SU-DHL-6 (cell line): ENCODE measurements at regions not wholly inside any gene's neighbourhood (a gene's known extent, or its start where the extent isn't known, plus 50 kb on each side); places are given as distances from the start of the nearest gene placed in this dataset.
"Not testable (repeated sequence)": the region's sequence is repeated elsewhere in the genome, so short reads cannot be mapped to it uniquely, and the experiment has no call there.

Source experiments
- H2AFZ ChIP-seq: fragments of 200-600 bp; sonication (generic); 2 replicates; pipeline ENCODE4 v1.6.1; 2014; ENCODE audit warnings: low read depth, mild to moderate bottlenecking, moderate library complexity, mixed read lengths, antibody characterized with exemption, low read length; ENCODE audit not compliant: severe bottlenecking
- H3F3A ChIP-seq: fragments of 200-600 bp; shearing (Covaris generic); 2 replicates; pipeline ENCODE4 v1.6.0; 2016; ENCODE audit warnings: antibody characterized with exemption, mild to moderate bottlenecking; ENCODE audit not compliant: insufficient read depth
- H3K27ac ChIP-seq: fragments of 200-600 bp; sonication (generic); 2 replicates; pipeline ENCODE4 v1.5.1; 2016; ENCODE audit warnings: low read depth, mild to moderate bottlenecking, low read length, moderate library complexity, mixed read lengths
- H3K27me3 ChIP-seq: fragments of 200-600 bp; sonication (generic), shearing (Covaris generic); 2 replicates; pipeline ENCODE4 v1.6.0; 2014; ENCODE audit warnings: mild to moderate bottlenecking, low read length
- H3K36me3 ChIP-seq: fragments of 200-600 bp; sonication (generic); 2 replicates; pipeline ENCODE4 v1.6.1; 2014; ENCODE audit warnings: mild to moderate bottlenecking, low read length, mixed read lengths
- H3K4me2 ChIP-seq: fragments of 300-600, 200-600 bp; shearing (Covaris generic), sonication (generic); 2 replicates; pipeline ENCODE4 v1.6.0; 2014; ENCODE audit warnings: low read length, low read depth, mild to moderate bottlenecking; ENCODE audit not compliant: poor library complexity, severe bottlenecking
- H3K4me3 ChIP-seq: fragments of 200-600 bp; sonication (generic); 2 replicates; pipeline ENCODE4 v1.5.1; 2014; ENCODE audit warnings: antibody characterized with exemption, low read length, mild to moderate bottlenecking, mixed read lengths; ENCODE audit not compliant: insufficient read depth, poor library complexity, severe bottlenecking
- H3K79me2 ChIP-seq: fragments of 200-600 bp; sonication (generic); 2 replicates; pipeline ENCODE4 v1.6.1; 2014; ENCODE audit warnings: mild to moderate bottlenecking, low read length, moderate library complexity; ENCODE audit not compliant: insufficient read depth
- H3K9ac ChIP-seq: fragments of 200-600 bp; sonication (generic); 2 replicates; pipeline ENCODE4 v1.7.0; 2014; ENCODE audit warnings: mild to moderate bottlenecking, low read length
- H3K9me2 ChIP-seq: fragments of 200-600 bp; sonication (generic); replicated peaks from 2 replicates; pipeline ENCODE4 v1.6.1; 2014; ENCODE audit warnings: low read length; ENCODE audit not compliant: insufficient read depth
- H3K9me3 ChIP-seq: fragments of 200-600 bp; sonication (generic); 2 replicates; pipeline ENCODE4 v1.6.1; 2014; ENCODE audit warnings: low read length, mixed read lengths; ENCODE audit not compliant: insufficient read depth
- H4K20me1 ChIP-seq: fragments of 200-600 bp; sonication (generic); 2 replicates; pipeline ENCODE4 v1.6.1; 2014; ENCODE audit warnings: low read depth, mild to moderate bottlenecking, antibody characterized with exemption, low read length, moderate library complexity, mixed read lengths
- CTCF ChIP-seq: fragments of 200-600 bp; sonication (generic); IDR thresholded peaks from one replicate; pipeline ENCODE4 v1.5.1; 2017; ENCODE audit warnings: antibody characterized with exemption, mild to moderate bottlenecking, low read length, moderate library complexity; ENCODE audit not compliant: insufficient read depth, poor library complexity, severe bottlenecking
- EZH2phosphoT487 ChIP-seq: fragments of 200-600 bp; sonication (generic), shearing (Covaris generic); conservative IDR thresholded peaks from 2 replicates; pipeline ENCODE4 v1.6.1; 2018; ENCODE audit warnings: mild to moderate bottlenecking, antibody characterized with exemption, low read length, moderate library complexity, mixed read lengths

DNA sequence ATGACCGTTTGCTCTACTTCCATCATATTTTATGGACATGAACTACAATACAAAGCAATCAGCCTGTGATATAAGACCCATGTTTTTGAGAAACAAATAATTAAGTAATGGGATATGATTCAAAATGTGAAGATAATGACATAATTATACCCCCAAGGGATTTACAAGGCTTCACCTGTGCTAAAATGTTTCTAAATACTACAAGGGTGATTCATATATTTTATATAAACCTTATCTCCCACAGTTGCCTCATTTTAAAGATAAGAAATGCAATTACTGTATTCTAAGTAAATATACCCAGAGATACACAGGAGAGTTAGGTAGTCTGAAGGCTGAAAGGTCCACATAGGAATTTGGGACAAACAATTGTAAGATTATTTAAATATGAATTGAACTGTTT, 662.0 kb upstream of the CHD1 start:
- Histone ChIP-seq H3K9me3 (no peaks in the 10 kb centered on the region), H3K79me2 (no peaks in the 10 kb centered on the region), H4K20me1 (no peaks in the 10 kb centered on the region)

DNA sequence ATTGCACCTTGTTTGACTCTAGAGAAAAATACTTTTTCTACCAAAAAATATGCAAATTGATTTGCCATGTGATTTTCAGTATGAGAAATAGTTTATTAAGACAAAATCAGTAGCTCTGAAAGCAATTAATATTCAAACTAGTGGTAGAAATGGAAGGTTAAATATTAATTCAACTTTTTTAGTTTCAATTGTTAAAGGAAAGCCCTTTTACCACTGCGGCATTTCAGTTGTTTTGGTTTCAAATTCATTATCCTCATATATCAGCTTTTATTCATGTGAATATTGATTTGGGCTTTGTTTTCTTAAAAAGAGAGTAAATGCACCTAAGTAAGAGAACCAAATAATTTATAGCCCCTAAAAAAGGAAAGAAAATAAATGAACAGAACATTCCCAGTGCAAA, 660.6 kb upstream of the CHD1 start:
- Histone ChIP-seq H3K9ac (no peak overlapping the region), H3K9me2 (no peaks in the 10 kb centered on the region), H3K4me2 (no peak overlapping the region), H3F3A (no peaks in the 10 kb centered on the region), H3K27ac (no peak overlapping the region), H4K20me1 (no peaks in the 10 kb centered on the region), H3K4me3 (no peak overlapping the region), H3K79me2 (no peaks in the 10 kb centered on the region), H3K36me3 (no peaks in the 10 kb centered on the region), H3K9me3 (no peaks in the 10 kb centered on the region), H3K27me3 (no peaks in the 10 kb centered on the region), H2AFZ (no peak overlapping the region)
- TF ChIP-seq EZH2phosphoT487 (no peak), CTCF (no peak)

More for the DNA sequence above, 662.0 kb upstream of the CHD1 start:
- Histone ChIP-seq H3K4me2 (no peak overlapping the region), H3F3A (no peaks in the 10 kb centered on the region), H3K27ac (no peak overlapping the region), H3K27me3 (no peaks in the 10 kb centered on the region), H2AFZ (no peak overlapping the region), H3K9ac (no peak overlapping the region), H3K4me3 (no peak overlapping the region), H3K36me3 (no peaks in the 10 kb centered on the region), H3K9me2 (no peaks in the 10 kb centered on the region)
- TF ChIP-seq EZH2phosphoT487, result no peak
- no peak for TF ChIP-seq CTCF

DNA sequence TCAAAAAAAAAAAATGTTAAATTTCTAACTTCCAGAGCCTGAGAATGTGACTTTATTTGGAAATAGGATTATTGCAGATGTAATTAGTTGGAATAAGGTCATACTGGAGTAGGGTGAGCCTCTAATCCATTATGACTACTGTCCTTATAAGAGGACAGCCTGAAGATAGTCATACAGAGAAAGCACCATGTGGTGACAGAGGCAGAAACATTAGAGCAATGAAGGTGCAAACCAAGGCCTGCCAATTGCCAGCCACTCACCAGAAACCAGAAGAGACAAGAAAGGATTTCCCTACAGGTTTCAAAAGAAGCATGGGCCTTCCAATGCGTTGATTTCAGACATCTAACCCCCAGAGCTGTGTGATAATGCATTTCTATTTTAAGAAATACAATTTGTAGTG, 659.2 kb upstream of the CHD1 start:
- Histone ChIP-seq H3K27ac (no peak overlapping the region), H3K36me3 (no peaks in the 10 kb centered on the region), H3K27me3 (no peaks in the 10 kb centered on the region), H3K9me3 (no peaks in the 10 kb centered on the region), H3K9me2 (no peaks in the 10 kb centered on the region), H2AFZ (no peak overlapping the region), H4K20me1 (no peaks in the 10 kb centered on the region), H3K4me3 (no peak overlapping the region), H3K79me2 (no peaks in the 10 kb centered on the region), H3F3A (no peaks in the 10 kb centered on the region), H3K4me2 (no peak overlapping the region), H3K9ac (no peak overlapping the region)
- TF ChIP-seq EZH2phosphoT487 (no peak), CTCF (no peak)

GRCh38 chr5:99586878-99587277, 658.1 kb upstream of the CHD1 start:
- H3K9ac ChIP-seq, result no peak overlapping the region
- no peak overlapping the region for H3K4me2 ChIP-seq
- no peak overlapping the region for H2AFZ ChIP-seq
- H3K9me3 ChIP-seq, result no peaks in the 10 kb centered on the region
- no peaks in the 10 kb centered on the region for H4K20me1 ChIP-seq
- no peaks in the 10 kb centered on the region for H3K27me3 ChIP-seq
- TF ChIP-seq CTCF (no peak), EZH2phosphoT487 (no peak)
- H3K27ac ChIP-seq, result no peak overlapping the region
- H3F3A ChIP-seq, result no peaks in the 10 kb centered on the region
- no peaks in the 10 kb centered on the region for H3K79me2 ChIP-seq
- H3K36me3 ChIP-seq, result no peaks in the 10 kb centered on the region
- H3K9me2 ChIP-seq, result no peaks in the 10 kb centered on the region
- no peak overlapping the region for H3K4me3 ChIP-seq

GRCh38 chr5:99581204-99581603, 652.4 kb upstream of the CHD1 start:
- H4K20me1 ChIP-seq, H3K27ac ChIP-seq, H2AFZ ChIP-seq, H3K27me3 ChIP-seq, H3K9ac ChIP-seq, H3K9me3 ChIP-seq, H3K4me2 ChIP-seq, H3K36me3 ChIP-seq, H3K4me3 ChIP-seq, H3K9me2 ChIP-seq, H3K79me2 ChIP-seq, H3F3A ChIP-seq: not testable (repeated sequence)
